Chondrocyte (in vitro differentiated cells): ENCODE measurements at regions not wholly inside any gene's neighbourhood (a gene's known extent, or its start where the extent isn't known, plus 50 kb on each side); places are given as distances from the start of the nearest gene placed in this dataset.

Experiments
- DNase-seq: peaks from one replicate; pipeline ENCODE4 v3.0.0; 2021; ENCODE audit warnings: mixed read lengths, low spot score
- H3K27ac Mint-ChIP-seq: one replicate; pipeline ENCODE4 v1.8.0; 2021; ENCODE audit warnings: mild to moderate bottlenecking, moderate library complexity, mixed read lengths; ENCODE audit not compliant: unreplicated experiment
- H3K27me3 Mint-ChIP-seq: 2 replicates; pipeline ENCODE4 v1.8.0; 2021; ENCODE audit warnings: low read depth, mixed read lengths
- H3K36me3 Mint-ChIP-seq: 2 replicates; pipeline ENCODE4 v1.8.0; 2021; ENCODE audit warnings: low read depth, mixed read lengths
- H3K4me1 Mint-ChIP-seq: 2 replicates; pipeline ENCODE4 v1.8.0; 2021; ENCODE audit warnings: low read depth, mild to moderate bottlenecking, mixed read lengths
- H3K4me3 Mint-ChIP-seq: one replicate; pipeline ENCODE4 v1.8.0; 2021; ENCODE audit warnings: mild to moderate bottlenecking, moderate library complexity, mixed read lengths; ENCODE audit not compliant: unreplicated experiment
- H3K9me3 Mint-ChIP-seq: 2 replicates; pipeline ENCODE4 v1.8.0; 2021; ENCODE audit warnings: low read depth, mixed read lengths
- TF ChIP-seq, protein P1 (sequence below): fragments of 200-600 bp; sonication (generic); IDR thresholded peaks from 2 replicates; pipeline ENCODE4 v1.5.0; 2021; ENCODE audit warnings: antibody characterized with exemption, mild to moderate bottlenecking, moderate library complexity

DNA sequence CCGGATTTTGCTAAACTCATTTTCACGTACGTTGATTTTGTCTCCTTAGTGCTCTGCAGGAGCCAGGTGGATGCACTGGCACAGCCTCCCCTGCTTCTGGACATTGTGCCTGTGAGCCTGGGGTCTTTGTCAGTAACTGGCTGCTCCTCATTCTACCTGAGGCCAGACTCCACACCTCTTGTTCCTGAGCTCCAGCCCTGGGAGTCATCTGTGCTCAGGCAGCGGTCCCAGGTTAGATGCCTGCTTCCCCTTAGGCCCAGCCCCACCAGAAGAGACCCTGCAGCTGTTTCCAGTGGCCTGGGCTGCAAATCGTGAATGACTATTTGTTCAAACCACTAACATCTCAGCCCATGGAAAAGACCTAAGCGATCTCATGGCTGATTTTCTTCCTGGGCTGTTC is 129.1 kb downstream of the ERMARD start:
- DNase-seq = no peak

DNA sequence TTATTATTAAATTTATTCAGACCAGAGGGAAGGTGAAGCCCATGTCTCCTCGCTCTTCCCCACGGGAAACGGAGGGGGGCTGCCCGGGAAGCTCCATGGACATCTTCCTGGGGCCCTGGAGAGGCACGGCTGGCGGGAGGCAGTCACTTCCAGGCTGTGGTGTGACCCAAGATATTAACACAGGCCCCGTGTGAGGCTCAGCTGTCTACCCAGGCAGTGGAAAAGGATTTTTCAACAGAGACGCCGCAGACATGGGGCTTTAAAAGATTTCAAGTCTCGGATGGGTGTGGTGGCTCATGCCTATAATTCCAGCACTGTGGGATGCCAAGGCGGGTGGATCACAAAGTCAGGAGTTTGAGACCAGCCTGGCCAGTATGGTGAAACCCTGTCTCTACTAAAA is 117.9 kb downstream of the ERMARD start:
- Mint-ChIP-seq H3K4me3 (no peak overlapping the region), H3K27me3 (peaks cover 11% of the 10 kb centered on the region), H3K9me3 (peaks cover 5% of the 10 kb centered on the region), H3K27ac (no peak overlapping the region), H3K4me1 (no peaks in the 10 kb centered on the region), H3K36me3 (no peaks in the 10 kb centered on the region)
- TF ChIP-seq, protein P1, sequence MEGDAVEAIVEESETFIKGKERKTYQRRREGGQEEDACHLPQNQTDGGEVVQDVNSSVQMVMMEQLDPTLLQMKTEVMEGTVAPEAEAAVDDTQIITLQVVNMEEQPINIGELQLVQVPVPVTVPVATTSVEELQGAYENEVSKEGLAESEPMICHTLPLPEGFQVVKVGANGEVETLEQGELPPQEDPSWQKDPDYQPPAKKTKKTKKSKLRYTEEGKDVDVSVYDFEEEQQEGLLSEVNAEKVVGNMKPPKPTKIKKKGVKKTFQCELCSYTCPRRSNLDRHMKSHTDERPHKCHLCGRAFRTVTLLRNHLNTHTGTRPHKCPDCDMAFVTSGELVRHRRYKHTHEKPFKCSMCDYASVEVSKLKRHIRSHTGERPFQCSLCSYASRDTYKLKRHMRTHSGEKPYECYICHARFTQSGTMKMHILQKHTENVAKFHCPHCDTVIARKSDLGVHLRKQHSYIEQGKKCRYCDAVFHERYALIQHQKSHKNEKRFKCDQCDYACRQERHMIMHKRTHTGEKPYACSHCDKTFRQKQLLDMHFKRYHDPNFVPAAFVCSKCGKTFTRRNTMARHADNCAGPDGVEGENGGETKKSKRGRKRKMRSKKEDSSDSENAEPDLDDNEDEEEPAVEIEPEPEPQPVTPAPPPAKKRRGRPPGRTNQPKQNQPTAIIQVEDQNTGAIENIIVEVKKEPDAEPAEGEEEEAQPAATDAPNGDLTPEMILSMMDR = no peak
- DNase-seq = peak; percentile 38

More for the DNA sequence above, 129.1 kb downstream of the ERMARD start:
- Mint-ChIP-seq H3K4me1 (no peaks in the 10 kb centered on the region), H3K27me3 (peaks cover 71% of the 10 kb centered on the region), H3K36me3 (peaks cover 2% of the 10 kb centered on the region), H3K27ac (no peak overlapping the region), H3K4me3 (no peak overlapping the region), H3K9me3 (peaks cover 11% of the 10 kb centered on the region)
- TF ChIP-seq, protein P1 = no peak

DNA sequence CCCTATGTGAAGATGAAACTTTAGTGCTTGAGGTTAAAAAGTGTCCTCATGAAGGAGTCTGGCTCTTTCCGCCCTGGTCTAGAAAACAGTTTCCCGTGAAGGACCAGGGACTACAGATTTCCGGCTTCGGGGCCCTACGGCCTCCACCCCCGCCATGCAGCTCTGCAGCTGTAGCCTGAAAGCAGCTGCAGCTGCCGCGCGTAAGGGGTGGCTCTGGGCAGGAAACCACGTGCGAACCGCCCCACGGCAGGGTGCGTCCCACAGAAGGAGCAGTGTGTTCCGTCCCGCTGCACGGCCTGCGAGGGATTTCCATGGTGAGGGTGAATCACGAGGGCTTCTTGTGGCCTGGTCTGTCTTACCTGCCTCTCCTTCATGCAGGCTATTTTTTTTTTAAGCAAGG is 117.0 kb downstream of the ERMARD start:
- Mint-ChIP-seq H3K36me3 (peaks cover 1% of the 10 kb centered on the region), H3K27me3 (peaks cover 5% of the 10 kb centered on the region), H3K4me1 (no peaks in the 10 kb centered on the region), H3K27ac (no peak overlapping the region), H3K4me3 (no peak overlapping the region), H3K9me3 (peaks cover 5% of the 10 kb centered on the region)
- peak; percentile 82 for DNase-seq
- TF ChIP-seq, protein P1 = no peak

DNA sequence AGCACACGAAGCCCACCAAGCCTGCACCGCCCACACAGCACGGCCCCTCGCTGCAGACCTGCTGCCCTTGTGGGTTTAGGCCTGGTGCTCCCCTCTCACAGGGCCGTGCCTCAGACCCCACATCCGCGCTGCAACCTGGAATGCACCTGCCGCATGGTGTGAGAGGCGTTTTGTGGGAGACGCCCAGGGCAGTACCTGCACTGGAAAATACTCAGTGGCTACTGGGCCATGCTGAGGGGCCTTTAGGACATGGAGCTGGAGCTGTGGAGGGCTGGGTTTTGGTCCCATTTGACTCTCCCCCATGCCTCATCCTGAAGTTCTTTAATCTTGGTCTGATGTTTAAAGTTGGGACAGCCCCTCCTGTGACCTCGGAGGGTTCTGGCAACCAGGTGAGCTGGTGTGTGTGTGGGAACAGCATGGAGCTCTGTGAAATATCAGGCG is 116.3 kb downstream of the ERMARD start:
- peaks cover 5% of the 10 kb centered on the region for H3K27me3 Mint-ChIP-seq
- H3K36me3 Mint-ChIP-seq = peaks cover 2% of the 10 kb centered on the region
- H3K4me3 Mint-ChIP-seq = no peak overlapping the region
- TF ChIP-seq, protein P1 = no peak
- no peak overlapping the region for H3K27ac Mint-ChIP-seq
- peaks cover 5% of the 10 kb centered on the region for H3K9me3 Mint-ChIP-seq
- no peaks in the 10 kb centered on the region for H3K4me1 Mint-ChIP-seq
- peak; percentile 62 for DNase-seq

DNA sequence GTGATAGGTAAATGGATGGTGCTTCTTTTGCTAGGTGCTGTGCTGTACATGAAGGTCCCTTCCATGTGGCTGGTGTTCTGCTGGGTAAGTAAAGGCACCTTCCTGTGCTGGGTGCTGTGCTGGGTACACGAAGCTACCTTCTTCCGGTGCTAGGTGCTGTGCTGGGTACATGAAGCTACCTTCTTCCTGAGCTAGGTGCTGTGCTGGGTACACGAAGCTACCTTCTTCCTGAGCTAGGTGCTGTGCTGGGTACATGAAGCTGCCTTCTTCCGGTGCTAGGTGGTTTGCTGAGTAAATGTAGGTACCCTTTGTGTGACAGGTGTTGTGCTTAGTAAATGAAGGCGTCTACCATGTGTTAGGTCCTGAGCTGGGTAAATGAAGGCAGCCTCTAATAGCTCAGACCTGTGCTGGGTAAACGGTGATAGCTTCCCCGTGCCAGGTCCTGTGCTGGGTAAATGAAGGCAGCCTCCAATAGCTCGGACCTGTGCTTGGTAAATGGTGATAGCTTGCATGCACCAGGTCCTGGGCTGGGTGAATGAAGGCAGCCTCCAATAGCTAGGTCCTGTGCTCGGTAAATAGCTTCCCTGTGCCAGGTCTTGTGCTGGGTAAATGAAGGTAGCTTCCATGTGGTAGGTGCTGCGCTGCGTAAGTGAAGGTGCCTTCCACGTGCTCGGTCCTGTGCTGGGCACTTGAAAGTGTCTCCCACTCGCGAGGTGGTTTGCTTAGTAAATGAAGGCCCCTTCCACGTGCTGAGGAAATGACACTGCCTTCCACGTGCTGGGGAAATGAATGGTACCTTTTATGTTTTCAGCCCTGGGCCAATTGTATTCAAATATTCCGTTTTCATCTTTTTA is 115.5 kb downstream of the ERMARD start:
- peaks cover 6% of the 10 kb centered on the region for H3K4me1 Mint-ChIP-seq
- peaks cover 2% of the 10 kb centered on the region for H3K36me3 Mint-ChIP-seq
- peaks cover 5% of the 10 kb centered on the region for H3K27me3 Mint-ChIP-seq
- H3K27ac Mint-ChIP-seq = no peak overlapping the region
- H3K9me3 Mint-ChIP-seq = peaks cover 5% of the 10 kb centered on the region
- no peak for DNase-seq
- H3K4me3 Mint-ChIP-seq = no peak overlapping the region
- TF ChIP-seq, protein P1 = no peak
